Fibroblast of villous mesenchyme (primary cell): ENCODE measurements at regions not wholly inside any gene's neighbourhood (a gene's known extent, or its start where the extent isn't known, plus 50 kb on each side); places are given as distances from the start of the nearest gene placed in this dataset.

Experiments used
- DNase-seq: peaks from one replicate; pipeline ENCODE4 v3.0.0-alpha.2; 2010; ENCODE audit warnings: low read depth
- H3K4me3 ChIP-seq: 2 replicates; pipeline ENCODE4 v1.5.1; 2011; ENCODE audit warnings: low read depth, mild to moderate bottlenecking, low read length
- CTCF ChIP-seq: IDR thresholded peaks from 2 replicates; pipeline ENCODE4 v1.5.1; 2012; ENCODE audit warnings: low read depth, mild to moderate bottlenecking, low read length; ENCODE audit not compliant: insufficient read depth

- H3K4me3 ChIP-seq: no peak overlapping the region
- no peak for TF ChIP-seq CTCF
- DNase-seq: no peak
Measured at GRCh38 chr6:22042706-22043105, 254.1 kb downstream of the PRL start.

DNA sequence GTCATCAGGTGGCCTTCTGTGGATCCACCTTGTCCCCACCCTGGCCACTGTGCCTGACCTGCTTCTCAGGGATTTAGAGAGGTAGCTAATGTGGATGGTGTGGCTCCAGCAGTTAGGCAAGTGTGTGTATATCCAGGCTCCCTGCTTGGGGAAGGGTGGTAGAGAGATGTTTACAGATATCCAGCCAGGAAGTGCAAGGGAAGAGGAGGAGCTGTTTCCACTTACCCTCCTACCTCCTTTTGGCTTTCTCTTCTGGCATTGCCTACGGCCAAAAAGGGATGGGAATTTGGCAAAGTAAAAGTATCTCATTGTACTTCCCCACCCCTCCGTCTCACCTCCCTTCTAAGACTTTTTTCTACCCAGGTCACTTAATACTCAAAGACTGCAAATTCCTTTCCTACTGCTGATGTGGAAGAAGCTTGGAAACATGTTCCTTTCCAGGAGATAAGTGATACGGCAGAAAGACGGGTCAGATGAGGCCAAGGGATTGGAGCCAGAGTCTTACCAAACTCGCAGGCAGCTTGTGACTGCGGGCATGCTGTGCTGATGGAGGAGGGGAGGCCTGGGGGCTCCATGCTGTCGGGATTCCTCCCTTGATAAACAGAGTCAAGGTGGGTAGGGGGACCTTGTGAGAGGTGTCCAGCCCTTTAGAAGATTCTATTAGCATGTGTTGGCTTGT, 253.4 kb downstream of the PRL start:
- H3K4me3 ChIP-seq: no peak overlapping the region
- DNase-seq: no peak
- no peak for TF ChIP-seq CTCF

DNA sequence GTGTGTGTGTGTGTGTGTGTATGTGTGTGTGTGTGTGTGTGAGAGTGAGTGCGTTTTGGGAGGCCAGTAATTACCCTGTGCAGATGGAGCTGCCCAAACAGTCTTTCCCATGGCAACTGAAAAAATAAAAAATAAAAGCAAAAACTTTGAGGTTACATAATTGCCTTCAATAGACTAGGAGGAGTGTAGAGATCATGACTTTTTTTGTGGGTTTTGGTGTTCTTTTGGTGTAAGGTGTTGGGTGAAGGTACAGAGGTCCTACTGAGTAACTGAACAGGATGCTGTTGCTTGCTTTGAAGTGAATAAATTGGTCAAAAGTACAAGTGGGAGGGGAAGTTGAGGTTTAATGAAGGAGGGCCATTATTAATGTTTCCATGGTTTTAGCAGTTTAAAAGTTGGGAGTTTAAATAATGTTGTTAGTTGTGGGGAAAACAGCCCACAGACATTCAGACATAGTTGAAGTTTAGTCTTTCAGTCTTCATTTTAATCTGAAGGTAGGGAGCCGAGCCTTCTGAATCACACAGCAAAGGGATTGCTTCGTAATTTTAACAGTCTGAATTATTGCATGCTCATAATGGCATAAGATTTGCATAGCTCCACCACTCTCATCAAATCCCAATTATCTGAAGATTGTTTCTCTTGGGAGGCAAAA, 251.4 kb downstream of the PRL start:
- TF ChIP-seq CTCF: no peak
- H3K4me3 ChIP-seq: no peak overlapping the region
- DNase-seq: no peak

DNA sequence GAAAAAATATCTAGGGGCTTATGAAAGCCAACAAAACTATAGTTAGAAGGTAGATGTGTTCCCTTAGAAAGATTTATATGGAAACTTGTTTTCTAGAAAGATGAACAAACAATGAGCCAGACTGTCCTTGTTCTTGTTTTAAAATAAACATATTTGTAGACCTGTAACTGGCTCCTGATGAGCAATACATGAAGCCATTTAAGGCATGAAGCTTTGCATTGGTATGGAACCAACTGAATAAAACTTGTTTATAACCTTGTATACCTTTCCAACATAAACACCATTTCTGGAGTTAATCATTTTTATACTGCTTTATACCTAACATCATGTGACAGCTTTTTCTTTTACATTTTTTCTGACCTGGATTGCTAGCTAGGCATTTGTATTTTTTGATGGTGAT, 247.8 kb downstream of the PRL start:
- H3K4me3 ChIP-seq: no peak overlapping the region
- peak; percentile 6 for DNase-seq
- TF ChIP-seq CTCF: no peak

- no peak for DNase-seq
- no peak for TF ChIP-seq CTCF
- H3K4me3 ChIP-seq: no peak overlapping the region
Measured at GRCh38 chr6:22053391-22053997, 243.3 kb downstream of the PRL start.

- DNase-seq: no peak
Measured at GRCh38 chr6:22056398-22056797, 240.4 kb downstream of the PRL start.

More at GRCh38 chr6:22056398-22056797, 240.4 kb downstream of the PRL start:
- TF ChIP-seq CTCF: no peak
- H3K4me3 ChIP-seq: no peak overlapping the region
